IPS-15b (cell line): ENCODE measurements at regions not wholly inside any gene's neighbourhood (a gene's known extent, or its start where the extent isn't known, plus 50 kb on each side); places are given as distances from the start of the nearest gene placed in this dataset.

Source experiments
- H3K27me3 ChIP-seq: one replicate; pipeline ENCODE4 v1.6.1; 2013; ENCODE audit warnings: low read length; ENCODE audit not compliant: control insufficient read depth, insufficient read depth
- H3K36me3 ChIP-seq: one replicate; pipeline ENCODE4 v1.6.1; 2013; ENCODE audit warnings: low read length; ENCODE audit not compliant: control insufficient read depth, insufficient read depth
- H3K4me1 ChIP-seq: one replicate; pipeline ENCODE4 v1.6.1; 2013; ENCODE audit warnings: mild to moderate bottlenecking, low read length; ENCODE audit not compliant: control insufficient read depth, insufficient read depth
- H3K4me3 ChIP-seq: one replicate; pipeline ENCODE4 v1.5.1; 2013; ENCODE audit warnings: low read depth, low read length
- H3K9ac ChIP-seq: one replicate; pipeline ENCODE4 v1.6.1; 2013; ENCODE audit warnings: low read depth, mild to moderate bottlenecking, low read length
- H3K9me3 ChIP-seq: one replicate; pipeline ENCODE4 v1.6.1; 2013; ENCODE audit warnings: mild to moderate bottlenecking, low read length; ENCODE audit not compliant: control insufficient read depth, insufficient read depth

- H3K36me3 ChIP-seq = no peaks in the 10 kb centered on the region
- no peaks in the 10 kb centered on the region for H3K9me3 ChIP-seq
- no peak overlapping the region for H3K4me3 ChIP-seq
- no peaks in the 10 kb centered on the region for H3K4me1 ChIP-seq
- H3K27me3 ChIP-seq = no peaks in the 10 kb centered on the region
- no peak overlapping the region for H3K9ac ChIP-seq
Observed at GRCh38 chr4:24057915-24058559, 168.2 kb upstream of the PPARGC1A start.

GRCh38 chr4:24056289-24056688 lies 166.4 kb upstream of the PPARGC1A start:
- Histone ChIP-seq H3K27me3 (no peaks in the 10 kb centered on the region), H3K4me3 (no peak overlapping the region), H3K36me3 (no peaks in the 10 kb centered on the region), H3K4me1 (no peaks in the 10 kb centered on the region), H3K9ac (no peak overlapping the region), H3K9me3 (no peaks in the 10 kb centered on the region)

GRCh38 chr4:24055623-24056022 lies 165.8 kb upstream of the PPARGC1A start:
- Histone ChIP-seq H3K9ac (no peak overlapping the region), H3K9me3 (no peaks in the 10 kb centered on the region), H3K27me3 (no peaks in the 10 kb centered on the region), H3K4me3 (no peak overlapping the region), H3K4me1 (no peaks in the 10 kb centered on the region), H3K36me3 (no peaks in the 10 kb centered on the region)

- no peaks in the 10 kb centered on the region for H3K27me3 ChIP-seq
- no peaks in the 10 kb centered on the region for H3K9me3 ChIP-seq
- H3K4me1 ChIP-seq = no peaks in the 10 kb centered on the region
- H3K4me3 ChIP-seq = no peak overlapping the region
- H3K36me3 ChIP-seq = no peaks in the 10 kb centered on the region
- H3K9ac ChIP-seq = no peak overlapping the region
Observed at GRCh38 chr4:24054910-24055309, 165.1 kb upstream of the PPARGC1A start.

GRCh38 chr4:24053934-24054333 lies 164.1 kb upstream of the PPARGC1A start:
- no peak overlapping the region for H3K4me3 ChIP-seq
- no peaks in the 10 kb centered on the region for H3K27me3 ChIP-seq
- no peaks in the 10 kb centered on the region for H3K4me1 ChIP-seq
- no peaks in the 10 kb centered on the region for H3K9me3 ChIP-seq
- no peaks in the 10 kb centered on the region for H3K36me3 ChIP-seq
- H3K9ac ChIP-seq = no peak overlapping the region

GRCh38 chr4:24044610-24045589 lies 155.1 kb upstream of the PPARGC1A start:
- no peak overlapping the region for H3K9ac ChIP-seq
- H3K9me3 ChIP-seq = no peaks in the 10 kb centered on the region
- H3K4me3 ChIP-seq = no peak overlapping the region
- no peaks in the 10 kb centered on the region for H3K4me1 ChIP-seq
- H3K36me3 ChIP-seq = no peaks in the 10 kb centered on the region
- H3K27me3 ChIP-seq = no peaks in the 10 kb centered on the region

GRCh38 chr4:24042094-24042493 lies 152.2 kb upstream of the PPARGC1A start:
- Histone ChIP-seq H3K4me3 (no peak overlapping the region), H3K36me3 (no peaks in the 10 kb centered on the region), H3K9ac (no peak overlapping the region), H3K9me3 (no peaks in the 10 kb centered on the region), H3K4me1 (no peaks in the 10 kb centered on the region), H3K27me3 (no peaks in the 10 kb centered on the region)

- H3K9me3 ChIP-seq = no peaks in the 10 kb centered on the region
- no peak overlapping the region for H3K9ac ChIP-seq
- H3K36me3 ChIP-seq = no peaks in the 10 kb centered on the region
- H3K4me3 ChIP-seq = no peak overlapping the region
- no peaks in the 10 kb centered on the region for H3K4me1 ChIP-seq
- H3K27me3 ChIP-seq = no peaks in the 10 kb centered on the region
Observed at GRCh38 chr4:24040811-24041210, 151.0 kb upstream of the PPARGC1A start.

GRCh38 chr4:24033626-24034025 lies 143.8 kb upstream of the PPARGC1A start:
- Histone ChIP-seq H3K27me3 (no peaks in the 10 kb centered on the region), H3K36me3 (no peaks in the 10 kb centered on the region), H3K4me3 (no peak overlapping the region), H3K9ac (no peak overlapping the region), H3K4me1 (no peaks in the 10 kb centered on the region), H3K9me3 (no peaks in the 10 kb centered on the region)

GRCh38 chr4:24032371-24032989 lies 142.6 kb upstream of the PPARGC1A start:
- Histone ChIP-seq H3K36me3 (no peaks in the 10 kb centered on the region), H3K4me1 (no peaks in the 10 kb centered on the region), H3K9ac (no peak overlapping the region)

GRCh38 chr4:24026596-24026995 lies 136.7 kb upstream of the PPARGC1A start:
- Histone ChIP-seq H3K36me3 (no peaks in the 10 kb centered on the region), H3K27me3 (no peaks in the 10 kb centered on the region), H3K9ac (no peak overlapping the region), H3K4me1 (no peaks in the 10 kb centered on the region), H3K9me3 (no peaks in the 10 kb centered on the region), H3K4me3 (no peak overlapping the region)

More at GRCh38 chr4:24032371-24032989, 142.6 kb upstream of the PPARGC1A start:
- H3K27me3 ChIP-seq = no peaks in the 10 kb centered on the region
- no peak overlapping the region for H3K4me3 ChIP-seq
- no peaks in the 10 kb centered on the region for H3K9me3 ChIP-seq
